SU-DHL-6 (cell line): ENCODE measurements at regions not wholly inside any gene's neighbourhood (a gene's known extent, or its start where the extent isn't known, plus 50 kb on each side); places are given as distances from the start of the nearest gene placed in this dataset.

ENCODE experiments used
- H2AFZ ChIP-seq: fragments of 200-600 bp; sonication (generic); 2 replicates; pipeline ENCODE4 v1.6.1; 2014; ENCODE audit warnings: low read depth, mild to moderate bottlenecking, moderate library complexity, mixed read lengths, antibody characterized with exemption, low read length; ENCODE audit not compliant: severe bottlenecking
- H3F3A ChIP-seq: fragments of 200-600 bp; shearing (Covaris generic); 2 replicates; pipeline ENCODE4 v1.6.0; 2016; ENCODE audit warnings: antibody characterized with exemption, mild to moderate bottlenecking; ENCODE audit not compliant: insufficient read depth
- H3K27ac ChIP-seq: fragments of 200-600 bp; sonication (generic); 2 replicates; pipeline ENCODE4 v1.5.1; 2016; ENCODE audit warnings: low read depth, mild to moderate bottlenecking, low read length, moderate library complexity, mixed read lengths
- H3K27me3 ChIP-seq: fragments of 200-600 bp; sonication (generic), shearing (Covaris generic); 2 replicates; pipeline ENCODE4 v1.6.0; 2014; ENCODE audit warnings: mild to moderate bottlenecking, low read length
- H3K36me3 ChIP-seq: fragments of 200-600 bp; sonication (generic); 2 replicates; pipeline ENCODE4 v1.6.1; 2014; ENCODE audit warnings: mild to moderate bottlenecking, low read length, mixed read lengths
- H3K4me2 ChIP-seq: fragments of 300-600, 200-600 bp; shearing (Covaris generic), sonication (generic); 2 replicates; pipeline ENCODE4 v1.6.0; 2014; ENCODE audit warnings: low read length, low read depth, mild to moderate bottlenecking; ENCODE audit not compliant: poor library complexity, severe bottlenecking
- H3K4me3 ChIP-seq: fragments of 200-600 bp; sonication (generic); 2 replicates; pipeline ENCODE4 v1.5.1; 2014; ENCODE audit warnings: antibody characterized with exemption, low read length, mild to moderate bottlenecking, mixed read lengths; ENCODE audit not compliant: insufficient read depth, poor library complexity, severe bottlenecking
- H3K79me2 ChIP-seq: fragments of 200-600 bp; sonication (generic); 2 replicates; pipeline ENCODE4 v1.6.1; 2014; ENCODE audit warnings: mild to moderate bottlenecking, low read length, moderate library complexity; ENCODE audit not compliant: insufficient read depth
- H3K9ac ChIP-seq: fragments of 200-600 bp; sonication (generic); 2 replicates; pipeline ENCODE4 v1.7.0; 2014; ENCODE audit warnings: mild to moderate bottlenecking, low read length
- H3K9me2 ChIP-seq: fragments of 200-600 bp; sonication (generic); replicated peaks from 2 replicates; pipeline ENCODE4 v1.6.1; 2014; ENCODE audit warnings: low read length; ENCODE audit not compliant: insufficient read depth
- H3K9me3 ChIP-seq: fragments of 200-600 bp; sonication (generic); 2 replicates; pipeline ENCODE4 v1.6.1; 2014; ENCODE audit warnings: low read length, mixed read lengths; ENCODE audit not compliant: insufficient read depth
- H4K20me1 ChIP-seq: fragments of 200-600 bp; sonication (generic); 2 replicates; pipeline ENCODE4 v1.6.1; 2014; ENCODE audit warnings: low read depth, mild to moderate bottlenecking, antibody characterized with exemption, low read length, moderate library complexity, mixed read lengths
- CTCF ChIP-seq: fragments of 200-600 bp; sonication (generic); IDR thresholded peaks from one replicate; pipeline ENCODE4 v1.5.1; 2017; ENCODE audit warnings: antibody characterized with exemption, mild to moderate bottlenecking, low read length, moderate library complexity; ENCODE audit not compliant: insufficient read depth, poor library complexity, severe bottlenecking
- EZH2phosphoT487 ChIP-seq: fragments of 200-600 bp; sonication (generic), shearing (Covaris generic); conservative IDR thresholded peaks from 2 replicates; pipeline ENCODE4 v1.6.1; 2018; ENCODE audit warnings: mild to moderate bottlenecking, antibody characterized with exemption, low read length, moderate library complexity, mixed read lengths

GRCh38 chr17:31594416-31594815 lies 202.9 kb downstream of the RAB11FIP4 start:
- no peaks in the 10 kb centered on the region for H3K36me3 ChIP-seq
- H3K27ac ChIP-seq, result no peak overlapping the region
- no peak overlapping the region for H2AFZ ChIP-seq
- no peaks in the 10 kb centered on the region for H3K9me2 ChIP-seq
- no peak overlapping the region for H3K4me2 ChIP-seq
- TF ChIP-seq CTCF, result no peak
- TF ChIP-seq EZH2phosphoT487, result no peak
- H3K27me3 ChIP-seq, result no peaks in the 10 kb centered on the region
- H3K4me3 ChIP-seq, result no peak overlapping the region
- H4K20me1 ChIP-seq, result no peaks in the 10 kb centered on the region
- H3K79me2 ChIP-seq, result no peaks in the 10 kb centered on the region
- H3F3A ChIP-seq, result no peaks in the 10 kb centered on the region
- no peak overlapping the region for H3K9ac ChIP-seq
- no peaks in the 10 kb centered on the region for H3K9me3 ChIP-seq

- Histone ChIP-seq H3K79me2 (no peaks in the 10 kb centered on the region), H3K27me3 (no peaks in the 10 kb centered on the region), H3K4me3 (no peak overlapping the region), H2AFZ (no peak overlapping the region), H3F3A (no peaks in the 10 kb centered on the region), H3K9me2 (no peaks in the 10 kb centered on the region), H3K4me2 (no peak overlapping the region), H3K9ac (no peak overlapping the region), H3K36me3 (no peaks in the 10 kb centered on the region), H4K20me1 (no peaks in the 10 kb centered on the region), H3K27ac (no peak overlapping the region), H3K9me3 (no peaks in the 10 kb centered on the region)
- TF ChIP-seq CTCF, result no peak
- TF ChIP-seq EZH2phosphoT487, result no peak
Observed at GRCh38 chr17:31593806-31594205, 202.3 kb downstream of the RAB11FIP4 start.

GRCh38 chr17:31591924-31592323 lies 200.4 kb downstream of the RAB11FIP4 start:
- Histone ChIP-seq H3K4me3 (no peak overlapping the region), H4K20me1 (no peaks in the 10 kb centered on the region), H2AFZ (no peak overlapping the region), H3K27ac (no peak overlapping the region), H3K9me3 (no peaks in the 10 kb centered on the region), H3K79me2 (no peaks in the 10 kb centered on the region), H3K9me2 (no peaks in the 10 kb centered on the region), H3K27me3 (no peaks in the 10 kb centered on the region), H3K4me2 (no peak overlapping the region), H3K9ac (no peak overlapping the region), H3F3A (no peaks in the 10 kb centered on the region), H3K36me3 (no peaks in the 10 kb centered on the region)
- TF ChIP-seq EZH2phosphoT487, result no peak
- no peak for TF ChIP-seq CTCF
